Left cardiac atrium (tissue), 4 donors: ENCODE measurements at regions not wholly inside any gene's neighbourhood (a gene's known extent, or its start where the extent isn't known, plus 50 kb on each side); places are given as distances from the start of the nearest gene placed in this dataset.

Source experiments
- ATAC-seq, 2 donors: fragments of 200-7000 bp; cut with Tn5 transposase; one replicate each; pipeline ENCODE4 v1.9.1; 2020; ENCODE audit warnings: mild to moderate bottlenecking in 2 of 2, moderate library complexity in 2 of 2
- DNase-seq: peaks from one replicate; pipeline ENCODE4 v3.0.0-alpha.2; 2020
- intact Hi-C, 2 donors: fragments of 100-400 bp; cut with DNase I; formaldehyde crosslinking; loops; one replicate each; pipeline versions ENCODE4 v1.14.1 to v1.15.1; 2022 to 2023
- donor health status: DM: no; HTN: yes; CAD: no.
- donor health status: DM: no; HTN: yes; CAD: no; lungs with severe emphysema.
- donor health status: DM: yes; HTN: yes; CAD: no.
- donor health status: Dilated cardiomyopathy.

DNA sequence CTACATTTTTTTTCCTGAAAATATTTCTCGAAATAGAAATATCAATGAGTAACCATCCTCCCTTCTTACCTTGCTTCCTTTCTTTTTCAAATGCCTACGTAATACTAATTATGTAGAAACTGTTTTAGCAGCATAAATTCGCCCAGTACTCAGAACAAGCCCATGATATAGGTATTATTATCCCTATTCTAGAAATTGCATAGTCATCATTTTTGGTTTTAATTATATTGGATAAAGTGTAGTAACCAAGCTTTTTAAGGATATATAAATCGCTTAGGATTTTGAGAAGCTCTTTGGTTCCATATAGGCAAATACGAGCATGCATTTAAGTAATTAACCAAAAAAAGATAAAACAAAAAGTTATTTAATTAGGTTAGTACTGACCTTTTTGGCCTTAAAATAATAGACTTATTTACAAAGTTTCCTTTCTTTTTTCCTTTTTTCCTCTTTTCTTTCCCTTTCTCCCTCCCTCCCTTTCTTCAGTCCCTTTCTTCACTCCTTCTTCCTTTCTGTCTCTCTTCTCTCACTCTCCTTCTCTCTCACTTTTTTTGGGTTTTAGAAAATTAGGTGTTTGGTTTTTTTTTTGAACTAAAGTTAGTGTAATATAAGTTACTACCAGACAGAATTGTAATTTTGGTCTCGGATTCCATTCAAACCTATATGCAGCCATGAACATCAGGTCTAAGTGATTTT lies 457.7 kb downstream of the RFPL4B start:
- no peak for ATAC-seq
- intact Hi-C loops, result no loop called here
- no peak for DNase-seq

- intact Hi-C loops, result no loop called here
- DNase-seq (no peak), ATAC-seq (no peak)
Measured at GRCh38 chr6:112806163-112806865, 459.2 kb downstream of the RFPL4B start.

GRCh38 chr6:112821476-112821875 lies 474.3 kb downstream of the RFPL4B start:
- intact Hi-C loops, result no loop called here
- DNase-seq (no peak), ATAC-seq (no peak)

DNA sequence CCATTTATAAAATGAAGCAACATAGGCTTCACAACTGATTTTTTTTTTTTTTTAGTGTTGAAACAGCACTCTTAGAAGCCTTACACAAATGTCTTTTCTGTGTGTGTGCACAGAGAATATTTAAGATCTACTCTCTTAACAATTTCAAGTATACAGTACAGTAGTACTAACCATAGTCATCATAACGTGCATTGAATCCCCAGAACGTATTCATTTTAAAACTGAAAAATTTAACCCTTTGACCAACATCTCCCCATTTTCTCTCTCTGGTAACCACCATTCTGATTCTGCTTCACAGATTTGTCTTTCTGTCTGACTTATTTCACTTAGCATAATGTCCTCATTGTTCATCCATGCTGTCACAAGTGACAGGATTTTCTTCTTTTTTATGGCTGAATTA lies 475.6 kb downstream of the RFPL4B start:
- DNase-seq (no peak), ATAC-seq (no peak)
- intact Hi-C loops, result no loop called here

- intact Hi-C loops, result no loop called here
- DNase-seq (peak; percentile 46), ATAC-seq (peak in 1 of 2 donors; percentile 65)
Measured at GRCh38 chr6:112827793-112828192, 480.7 kb downstream of the RFPL4B start.

DNA sequence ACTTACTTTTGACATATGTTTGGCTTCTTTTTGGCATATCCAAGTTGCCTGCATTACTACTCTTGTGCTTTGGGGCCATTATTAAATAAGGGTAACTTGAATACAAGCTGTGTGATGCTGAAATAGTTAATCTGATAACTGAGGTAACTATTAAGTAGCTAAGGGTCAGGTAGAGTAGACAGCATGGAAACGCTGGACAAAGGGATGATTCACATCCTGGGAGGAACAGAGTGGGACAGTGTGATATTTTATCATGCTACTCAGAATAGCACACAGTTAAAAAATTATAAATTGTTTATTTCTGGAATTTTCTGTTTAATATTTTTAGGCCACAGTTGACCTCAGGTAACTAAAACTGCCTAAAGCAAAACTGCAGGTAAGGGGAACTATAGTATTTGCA lies 483.9 kb downstream of the RFPL4B start:
- intact Hi-C loops, result no loop called here
- ATAC-seq, result no peak
- no peak for DNase-seq

DNA sequence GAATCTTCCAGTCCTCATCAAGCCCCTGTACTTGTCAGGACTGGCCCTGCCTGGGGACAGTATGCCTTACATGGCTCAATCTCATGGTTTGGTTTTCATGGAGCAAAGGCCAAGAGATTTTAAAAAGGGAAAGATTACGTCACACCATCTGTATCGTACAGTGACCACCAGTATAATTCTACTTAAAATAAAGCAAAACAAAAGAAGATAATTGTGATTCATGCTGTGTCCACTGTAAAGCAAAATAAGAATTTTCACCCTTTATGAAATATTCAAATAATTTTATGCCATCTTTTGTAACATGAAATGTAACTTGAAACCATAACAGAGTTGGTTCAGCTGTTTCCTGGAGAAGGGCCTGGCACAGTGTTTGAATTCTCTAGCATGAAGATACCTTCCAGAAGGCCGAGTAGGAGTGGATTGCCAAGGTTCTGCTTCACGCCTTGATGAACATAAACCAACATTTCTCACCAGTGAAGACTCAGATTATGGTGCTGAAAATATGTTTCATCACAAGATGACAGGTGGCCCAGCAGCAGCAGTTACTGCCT lies 486.5 kb downstream of the RFPL4B start:
- intact Hi-C loops, result no loop called here
- no peak for ATAC-seq
- no peak for DNase-seq

DNA sequence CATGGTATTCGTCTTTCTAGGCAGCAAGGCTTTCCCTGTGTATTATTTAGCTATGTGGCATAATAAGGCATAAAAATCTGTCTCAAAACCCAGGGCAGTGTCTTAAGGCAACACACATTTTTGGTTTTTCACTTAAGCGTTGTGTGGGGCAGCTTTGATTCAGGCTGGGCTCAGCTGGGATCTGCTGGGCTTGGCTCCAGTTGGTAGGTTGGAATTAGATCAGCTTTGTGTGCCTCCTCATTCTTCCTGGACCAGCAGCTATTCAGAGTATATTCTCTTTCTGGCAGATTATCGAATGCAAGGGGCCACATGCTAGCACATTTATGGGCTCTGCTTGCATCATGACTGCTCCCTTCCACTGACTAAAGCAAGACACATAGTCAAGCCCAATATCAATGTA lies 487.9 kb downstream of the RFPL4B start:
- intact Hi-C loops, result no loop called here
- ATAC-seq (no peak), DNase-seq (no peak)

GRCh38 chr6:112839525-112839961 lies 492.4 kb downstream of the RFPL4B start:
- no peak for DNase-seq
- ATAC-seq, result peak; percentile 81 to 87
- intact Hi-C loops, result no loop called here

- intact Hi-C loops, result no loop called here
- ATAC-seq (no peak), DNase-seq (no peak)
Measured at GRCh38 chr6:112841553-112842329, 494.6 kb downstream of the RFPL4B start.

DNA sequence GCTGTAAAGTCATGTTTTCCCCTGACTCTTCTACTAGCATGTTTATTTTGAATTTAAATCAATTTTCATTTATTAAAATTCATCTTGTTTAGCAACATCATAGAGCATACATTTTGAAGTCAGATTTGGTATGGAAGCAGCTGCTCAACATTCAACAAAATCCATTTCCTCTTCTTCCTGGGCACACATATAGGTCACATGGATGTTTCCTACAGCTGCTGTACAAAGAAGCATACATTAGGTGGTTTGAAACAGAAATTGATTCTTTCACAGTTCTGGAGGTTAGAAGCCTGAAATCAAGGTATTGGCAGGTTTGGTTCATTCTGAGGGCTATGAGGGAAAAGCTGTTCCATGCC lies 495.2 kb downstream of the RFPL4B start:
- intact Hi-C loops, result no loop called here
- no peak for DNase-seq

GRCh38 chr6:112846681-112847080 lies 499.6 kb downstream of the RFPL4B start:
- DNase-seq, result no peak
- no peak for ATAC-seq
- intact Hi-C loops, result no loop called here

More for the DNA sequence above, 495.2 kb downstream of the RFPL4B start:
- no peak for ATAC-seq

GRCh38 chr6:112851146-112851545 lies 504.0 kb downstream of the RFPL4B start:
- intact Hi-C loops, result no loop called here
- DNase-seq (no peak), ATAC-seq (no peak)

DNA sequence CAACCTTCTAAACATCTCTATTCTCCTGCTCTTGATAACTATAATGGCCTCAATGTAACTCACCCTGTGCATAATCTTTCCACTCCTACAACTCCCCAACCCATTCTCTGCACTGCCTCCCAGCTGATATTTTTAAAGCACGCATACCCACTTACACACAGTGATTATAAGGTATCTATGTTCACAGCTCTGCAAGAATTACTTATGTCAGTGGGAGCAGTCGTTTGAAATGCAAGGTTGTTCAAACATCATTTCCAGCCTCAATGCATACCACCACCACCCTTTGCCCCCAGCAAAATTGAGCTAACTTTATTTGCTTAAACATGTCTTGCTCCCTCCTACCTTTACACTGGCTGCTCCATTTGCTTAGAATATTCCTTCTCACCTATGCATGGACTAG lies 506.0 kb downstream of the RFPL4B start:
- DNase-seq, result no peak
- ATAC-seq, result no peak
- intact Hi-C loops, result no loop called here

DNA sequence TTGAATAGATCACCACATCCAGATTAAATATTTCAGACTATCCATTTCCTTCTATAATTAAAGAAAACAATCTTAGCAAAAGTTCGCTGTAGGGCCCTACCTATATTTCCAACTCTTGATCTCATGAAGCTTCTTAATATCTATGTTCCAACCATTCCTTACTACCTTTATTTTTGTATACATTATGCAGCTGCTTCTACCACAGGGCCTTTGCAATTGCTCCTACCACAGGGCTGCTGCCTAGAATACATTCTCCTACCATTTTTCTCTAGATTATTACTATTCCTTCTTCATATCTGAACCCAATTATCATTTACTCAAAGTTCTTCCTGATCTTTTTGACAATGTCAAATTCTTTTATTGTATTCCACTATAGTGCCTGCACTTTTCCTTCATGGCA lies 516.6 kb downstream of the RFPL4B start:
- ATAC-seq (no peak), DNase-seq (no peak)
- intact Hi-C loops, result no loop called here

- intact Hi-C loops, result no loop called here
- no peak for ATAC-seq
Measured at GRCh38 chr6:112865131-112865530, 518.0 kb downstream of the RFPL4B start.

DNA sequence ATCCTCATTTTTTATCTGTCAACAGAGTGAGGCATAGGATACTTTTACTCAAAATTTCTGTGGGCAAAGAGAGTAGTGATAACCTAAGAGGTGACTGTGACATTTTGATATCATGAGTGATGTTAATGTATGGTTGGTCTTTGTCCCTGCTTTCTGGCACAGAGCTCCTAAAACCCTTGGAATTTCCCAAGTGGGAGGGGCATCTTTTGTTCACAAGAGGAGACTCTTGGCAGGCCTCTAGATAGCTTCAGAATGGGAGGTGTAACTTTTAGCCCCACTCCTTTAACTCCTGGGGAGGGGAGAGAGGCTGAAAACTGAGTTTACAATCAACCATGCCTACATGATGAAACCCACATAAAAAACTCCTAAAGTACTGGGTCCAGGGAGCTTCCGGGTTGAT lies 527.8 kb downstream of the RFPL4B start:
- DNase-seq, result no peak
- intact Hi-C loops, result no loop called here
- no peak for ATAC-seq

More at GRCh38 chr6:112865131-112865530, 518.0 kb downstream of the RFPL4B start:
- DNase-seq, result no peak

DNA sequence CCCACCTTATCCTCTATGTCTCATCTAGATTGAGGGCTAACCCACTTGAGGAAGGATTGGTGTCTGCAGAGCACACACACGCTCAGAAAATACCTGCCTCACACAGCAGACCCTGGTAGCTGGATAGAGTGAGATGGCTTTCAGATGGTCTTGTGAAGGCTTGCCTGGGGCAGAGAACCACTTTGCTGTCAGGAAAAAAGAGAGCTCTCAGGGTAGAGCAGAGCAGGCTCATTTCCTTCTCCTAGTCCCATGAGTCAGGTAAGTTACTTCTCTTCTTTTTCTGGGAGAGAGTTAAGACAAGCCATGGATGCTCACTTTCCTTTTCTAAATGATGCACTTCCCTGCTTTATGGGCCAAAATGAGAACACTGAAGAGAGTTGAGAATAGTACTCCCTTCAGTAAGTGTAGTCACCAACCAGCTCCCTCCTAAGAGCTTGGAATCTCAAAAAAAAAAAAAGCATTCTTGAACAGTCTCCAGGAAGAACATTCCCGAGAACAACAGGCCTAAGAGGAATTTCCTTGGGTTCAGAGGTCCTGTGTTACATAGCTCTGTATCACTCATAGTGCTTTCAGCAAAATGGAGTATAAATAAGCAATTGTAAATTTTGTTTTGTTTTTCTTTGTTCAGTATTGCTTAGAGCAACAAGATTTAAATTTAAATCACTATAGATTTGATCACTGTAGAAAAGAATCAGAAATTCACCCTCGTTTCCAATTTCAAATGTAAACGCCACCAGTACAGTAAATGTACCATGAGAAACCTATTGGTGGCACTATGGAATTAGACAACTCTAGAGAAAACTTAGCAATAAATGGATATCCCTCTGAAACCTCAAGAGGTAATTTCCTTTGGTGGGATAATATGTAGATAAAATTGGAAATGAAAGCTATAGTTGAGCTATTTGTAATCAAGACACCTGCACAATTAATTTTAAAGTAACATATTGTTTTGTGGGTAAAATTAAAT lies 530.3 kb downstream of the RFPL4B start:
- intact Hi-C loops, result no loop called here
- ATAC-seq, result peak; percentile 86 to 88

GRCh38 chr6:112879920-112880413 lies 532.8 kb downstream of the RFPL4B start:
- intact Hi-C loops, result no loop called here
- no peak for ATAC-seq
- DNase-seq, result no peak

More for the DNA sequence above, 530.3 kb downstream of the RFPL4B start:
- DNase-seq, result no peak
